ENCODE measurements at regions not wholly inside any gene's neighbourhood (a gene's known extent, or its start where the extent isn't known, plus 50 kb on each side); places are given as distances from the start of the nearest gene placed in this dataset.

GRCh38 chr3:5427938-5428337 lies 240.4 kb downstream of the EDEM1 start:
- intact Hi-C loops (cut with DNase I), result loop anchor here (10.0 kb wide), 1 partner anchor 1367 kb away; no protein-coding TSS in a partner anchor
- Histone ChIP-seq H3K27me3 (no peaks in the 10 kb centered on the region), H3K9me3 (no peaks in the 10 kb centered on the region), H3K4me3 (replicated peaks in 1 of 3) (no peak overlapping the region), H3K4me1 (no peaks in the 10 kb centered on the region), H3K27ac (no peak overlapping the region), H3K36me3 (no peaks in the 10 kb centered on the region)
- no peak for DNase-seq
- 91 to 95% methylated on average over 3 of the region's 3 CpGs for WGBS, 2 donors
- no peak for TF ChIP-seq CTCF (IDR thresholded peaks at IDR 0.05)
- no peak for TF ChIP-seq POLR2A (IDR thresholded peaks at IDR 0.05)

- intact Hi-C loops (cut with DNase I), result loop anchor here (10.0 kb wide), 1 partner anchor 1366 kb away; no protein-coding TSS in a partner anchor
- WGBS, 2 donors, result 65 to 72% methylated on average over 10 of the region's 10 CpGs
- Histone ChIP-seq H3K4me3 (replicated peaks in 1 of 3) (no peak overlapping the region), H3K36me3 (no peaks in the 10 kb centered on the region), H3K4me1 (no peaks in the 10 kb centered on the region), H3K9me3 (no peaks in the 10 kb centered on the region), H3K27ac (no peak overlapping the region), H3K27me3 (no peaks in the 10 kb centered on the region)
- TF ChIP-seq CTCF (IDR thresholded peaks at IDR 0.05) (no peak), POLR2A (IDR thresholded peaks at IDR 0.05) (no peak)
- DNase-seq, result no peak
Observed at GRCh38 chr3:5428607-5429516, 241.4 kb downstream of the EDEM1 start.

- DNase-seq, result no peak
- H3K36me3 ChIP-seq, result no peaks in the 10 kb centered on the region
- H3K27me3 ChIP-seq, result no peaks in the 10 kb centered on the region
- no peaks in the 10 kb centered on the region for H3K9me3 ChIP-seq
- intact Hi-C loops (cut with DNase I), result loop anchor here (10.0 kb wide), 1 partner anchor 1365 kb away; no protein-coding TSS in a partner anchor
- TF ChIP-seq CTCF (IDR thresholded peaks at IDR 0.05) (no peak), POLR2A (IDR thresholded peaks at IDR 0.05) (no peak)
- no peaks in the 10 kb centered on the region for H3K4me1 ChIP-seq
- H3K27ac ChIP-seq, result no peak overlapping the region
- no peak overlapping the region for H3K4me3 ChIP-seq (replicated peaks in 1 of 3)
Observed at GRCh38 chr3:5429517-5429890, 242.0 kb downstream of the EDEM1 start.

- intact Hi-C loops (cut with DNase I), result no loop called here
- Histone ChIP-seq H3K27me3 (no peaks in the 10 kb centered on the region), H3K9me3 (no peaks in the 10 kb centered on the region), H3K36me3 (no peaks in the 10 kb centered on the region), H3K27ac (no peak overlapping the region), H3K4me3 (replicated peaks in 1 of 3) (no peak overlapping the region), H3K4me1 (no peaks in the 10 kb centered on the region)
- WGBS, 2 donors, result 93 to 96% methylated on average over 1 of the region's 1 CpG
- DNase-seq, result no peak
- TF ChIP-seq POLR2A (IDR thresholded peaks at IDR 0.05) (no peak), CTCF (IDR thresholded peaks at IDR 0.05) (no peak)
Observed at GRCh38 chr3:5430701-5431100, 243.2 kb downstream of the EDEM1 start.

GRCh38 chr3:5431146-5431545 lies 243.6 kb downstream of the EDEM1 start:
- 86 to 87% methylated on average over 4 of the region's 4 CpGs for WGBS, 2 donors
- Histone ChIP-seq H3K4me1 (no peaks in the 10 kb centered on the region), H3K27ac (no peak overlapping the region), H3K27me3 (no peaks in the 10 kb centered on the region), H3K4me3 (replicated peaks in 1 of 3) (no peak overlapping the region), H3K9me3 (no peaks in the 10 kb centered on the region), H3K36me3 (no peaks in the 10 kb centered on the region)
- DNase-seq, result no peak
- intact Hi-C loops (cut with DNase I), result no loop called here
- TF ChIP-seq CTCF (IDR thresholded peaks at IDR 0.05), result no peak
- no peak for TF ChIP-seq POLR2A (IDR thresholded peaks at IDR 0.05)
